Naive thymus-derived CD8-positive, alpha-beta T cell (primary cell): ENCODE measurements at regions not wholly inside any gene's neighbourhood (a gene's known extent, or its start where the extent isn't known, plus 50 kb on each side); places are given as distances from the start of the nearest gene placed in this dataset.

Source experiments
- ATAC-seq, 2 donors: fragments of 150-1000 bp; cut with Tn5 transposase in 1 of 2; sonication (Bioruptor Pico), chemical (Tn5 transposase) in 1 of 2; 1 replicate in 1 of 2; 2 replicates in 1 of 2; pipeline ENCODE4 v1.10.0; 2021; ENCODE audit warnings: mild to moderate bottlenecking in 2 of 2, moderate library complexity in 2 of 2
- POLR2A ChIA-PET: fragments of 350-600 bp; sonication (Branson Sonifier 250); formaldehyde crosslinking; loops from one replicate; lab custom pipeline; 2021; ENCODE audit warnings: antibody characterized with exemption; lab: Charles Lee
- DNase-seq, 10 donors: peaks; one replicate each; pipeline versions ENCODE4 v3.0.0 to v3.0.0-alpha.2; 2020 to 2022
- H3K27ac Mint-ChIP-seq, 10 donors: one replicate each; pipeline ENCODE4 v1.8.0; 2020 to 2022; ENCODE audit warnings: mild to moderate bottlenecking in 10 of 10, mixed read lengths in 10 of 10, moderate library complexity in 4 of 10, inconsistent platforms in 1 of 10
- H3K27me3 Mint-ChIP-seq, 5 donors: one replicate each; pipeline ENCODE4 v1.8.0; 2021 to 2022; ENCODE audit warnings: mixed read lengths in 5 of 5
- H3K36me3 Mint-ChIP-seq, 3 donors: one replicate each; pipeline ENCODE4 v1.8.0; 2020 to 2022; ENCODE audit warnings: mixed read lengths in 3 of 3, mild to moderate bottlenecking in 2 of 3, inconsistent platforms in 1 of 3
- H3K4me1 Mint-ChIP-seq, 4 donors: one replicate each; pipeline ENCODE4 v1.8.0; 2021 to 2022; ENCODE audit warnings: mixed read lengths in 4 of 4
- H3K4me3 Mint-ChIP-seq, 10 donors: one replicate each; pipeline ENCODE4 v1.8.0; 2020 to 2022; ENCODE audit warnings: mild to moderate bottlenecking in 10 of 10, mixed read lengths in 10 of 10, moderate library complexity in 6 of 10, inconsistent platforms in 1 of 10
- H3K9me3 Mint-ChIP-seq, 9 donors: one replicate each; pipeline ENCODE4 v1.8.0; 2020 to 2022; ENCODE audit warnings: mixed read lengths in 9 of 9, mild to moderate bottlenecking in 3 of 9, inconsistent platforms in 1 of 9, moderate library complexity in 1 of 9

- peaks cover 0 to 1% (median 0%) of the 10 kb centered on the region in 5 donors for H3K27me3 Mint-ChIP-seq
- H3K9me3 Mint-ChIP-seq: peaks cover 0 to 10% (median 0%) of the 10 kb centered on the region in 9 donors
- no peak for DNase-seq
- no peaks in the 10 kb centered on the region for H3K4me1 Mint-ChIP-seq
- no peak for ATAC-seq
- H3K27ac Mint-ChIP-seq: no peak overlapping the region
- POLR2A ChIA-PET: no interaction called here
- no peaks in the 10 kb centered on the region for H3K36me3 Mint-ChIP-seq
- H3K4me3 Mint-ChIP-seq: no peak overlapping the region
Measured at GRCh38 chr3:148379763-148380382, 317.8 kb upstream of the AGTR1 start.

- no peak overlapping the region for H3K4me3 Mint-ChIP-seq
- ATAC-seq (no peak), DNase-seq (no peak)
- H3K4me1 Mint-ChIP-seq: no peaks in the 10 kb centered on the region
- no peaks in the 10 kb centered on the region for H3K36me3 Mint-ChIP-seq
- peaks cover 0 to 10% (median 0%) of the 10 kb centered on the region in 9 donors for H3K9me3 Mint-ChIP-seq
- H3K27ac Mint-ChIP-seq: no peak overlapping the region
- POLR2A ChIA-PET: no interaction called here
- H3K27me3 Mint-ChIP-seq: no peaks in the 10 kb centered on the region
Measured at GRCh38 chr3:148381051-148381450, 316.7 kb upstream of the AGTR1 start.

GRCh38 chr3:148389916-148390315 lies 307.8 kb upstream of the AGTR1 start:
- POLR2A ChIA-PET: no interaction called here
- peaks cover 0 to 3% (median 0%) of the 10 kb centered on the region in 5 donors for H3K27me3 Mint-ChIP-seq
- no peak for DNase-seq
- ATAC-seq: no peak
- no peaks in the 10 kb centered on the region for H3K4me1 Mint-ChIP-seq
- no peaks in the 10 kb centered on the region for H3K36me3 Mint-ChIP-seq
- H3K9me3 Mint-ChIP-seq: peaks cover 0 to 25% (median 3%) of the 10 kb centered on the region in 9 donors
- H3K27ac Mint-ChIP-seq: no peak overlapping the region
- H3K4me3 Mint-ChIP-seq: no peak overlapping the region

- ATAC-seq: no peak
- POLR2A ChIA-PET: no interaction called here
- no peak overlapping the region for H3K27ac Mint-ChIP-seq
- no peaks in the 10 kb centered on the region for H3K4me1 Mint-ChIP-seq
- DNase-seq: no peak
- peaks cover 0 to 3% (median 0%) of the 10 kb centered on the region in 5 donors for H3K27me3 Mint-ChIP-seq
- H3K9me3 Mint-ChIP-seq: peaks cover 0 to 21% (median 3%) of the 10 kb centered on the region in 9 donors
- H3K36me3 Mint-ChIP-seq: no peaks in the 10 kb centered on the region
- no peak overlapping the region for H3K4me3 Mint-ChIP-seq
Measured at GRCh38 chr3:148395821-148396220, 301.9 kb upstream of the AGTR1 start.

DNA sequence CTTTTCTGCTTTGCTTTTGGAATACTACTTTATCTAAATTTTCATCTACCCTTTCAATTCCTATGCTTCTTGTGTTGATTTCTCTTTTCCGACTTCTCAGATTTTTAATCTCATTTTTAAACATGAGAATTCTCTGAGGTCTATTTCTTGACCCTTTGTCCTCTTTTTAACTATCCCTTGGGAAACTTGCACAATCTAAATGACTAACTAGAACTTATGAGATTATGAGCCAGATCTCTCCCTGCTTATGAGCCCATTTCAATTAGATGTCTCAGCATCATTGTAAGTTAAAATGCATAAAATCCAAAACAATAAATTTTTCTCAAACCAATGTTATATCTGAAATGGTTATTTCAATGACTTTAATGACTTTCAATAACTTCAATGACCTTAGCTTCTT lies 296.9 kb upstream of the AGTR1 start:
- peaks cover 0 to 9% (median 3%) of the 10 kb centered on the region in 9 donors for H3K9me3 Mint-ChIP-seq
- no peak for DNase-seq
- no peaks in the 10 kb centered on the region for H3K4me1 Mint-ChIP-seq
- POLR2A ChIA-PET: no interaction called here
- no peaks in the 10 kb centered on the region for H3K36me3 Mint-ChIP-seq
- H3K27ac Mint-ChIP-seq: no peak overlapping the region
- no peaks in the 10 kb centered on the region for H3K27me3 Mint-ChIP-seq
- no peak for ATAC-seq
- no peak overlapping the region for H3K4me3 Mint-ChIP-seq

GRCh38 chr3:148408667-148409066 lies 289.0 kb upstream of the AGTR1 start:
- Mint-ChIP-seq H3K36me3 (peaks cover 0 to 5% (median 0%) of the 10 kb centered on the region in 3 donors), H3K9me3 (peaks cover 0 to 14% (median 9%) of the 10 kb centered on the region in 9 donors), H3K4me3 (no peak overlapping the region), H3K4me1 (no peaks in the 10 kb centered on the region), H3K27ac (no peak overlapping the region), H3K27me3 (no peaks in the 10 kb centered on the region)
- DNase-seq (no peak), ATAC-seq (no peak)
- POLR2A ChIA-PET: no interaction called here

- no peak for DNase-seq
- peaks cover 0 to 3% (median 0%) of the 10 kb centered on the region in 5 donors for H3K27me3 Mint-ChIP-seq
- no peak overlapping the region for H3K4me3 Mint-ChIP-seq
- H3K9me3 Mint-ChIP-seq: peaks cover 0 to 5% (median 2%) of the 10 kb centered on the region in 9 donors
- ATAC-seq: no peak
- POLR2A ChIA-PET: no interaction called here
- no peak overlapping the region for H3K27ac Mint-ChIP-seq
- H3K4me1 Mint-ChIP-seq: no peaks in the 10 kb centered on the region
- no peaks in the 10 kb centered on the region for H3K36me3 Mint-ChIP-seq
Measured at GRCh38 chr3:148420242-148420641, 277.5 kb upstream of the AGTR1 start.

DNA sequence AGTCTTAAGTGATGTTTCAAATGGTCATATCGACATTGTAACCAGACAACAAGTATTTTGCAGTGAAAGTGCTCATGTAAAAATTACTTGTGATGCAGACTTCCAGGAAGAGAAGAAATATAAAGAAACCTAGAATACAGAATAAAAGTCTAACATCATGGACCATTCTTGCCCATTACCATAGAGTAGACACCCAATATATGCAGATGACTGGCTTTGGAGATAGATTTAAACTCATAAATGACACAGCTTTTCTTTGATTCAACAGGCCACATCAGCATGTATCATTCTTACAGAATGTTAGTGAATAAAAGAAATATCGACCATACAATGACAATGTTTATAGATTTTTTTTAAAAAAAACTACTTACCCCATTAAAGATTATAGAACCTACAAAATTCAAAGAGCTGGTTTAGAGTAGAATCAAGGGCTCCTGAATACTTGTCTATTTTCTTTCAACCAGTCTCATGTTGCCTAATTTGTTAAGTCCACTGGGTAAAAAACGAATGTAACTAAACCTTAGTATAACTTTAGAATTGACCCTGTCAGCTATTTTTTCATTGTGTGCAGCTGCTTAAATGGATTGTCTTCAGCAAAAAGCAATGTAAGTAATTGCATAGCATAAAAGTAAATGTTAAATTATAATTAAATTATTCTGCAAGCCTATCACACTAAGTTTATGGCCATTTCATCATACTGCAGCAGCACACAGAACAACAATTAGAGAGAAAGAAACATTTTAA lies 268.7 kb upstream of the AGTR1 start:
- DNase-seq (no peak), ATAC-seq (no peak)
- POLR2A ChIA-PET: no interaction called here
- Mint-ChIP-seq H3K36me3 (no peaks in the 10 kb centered on the region), H3K27me3 (no peaks in the 10 kb centered on the region), H3K9me3 (peaks cover 0 to 12% (median 2%) of the 10 kb centered on the region in 9 donors), H3K27ac (no peak overlapping the region), H3K4me3 (no peak overlapping the region), H3K4me1 (no peaks in the 10 kb centered on the region)

DNA sequence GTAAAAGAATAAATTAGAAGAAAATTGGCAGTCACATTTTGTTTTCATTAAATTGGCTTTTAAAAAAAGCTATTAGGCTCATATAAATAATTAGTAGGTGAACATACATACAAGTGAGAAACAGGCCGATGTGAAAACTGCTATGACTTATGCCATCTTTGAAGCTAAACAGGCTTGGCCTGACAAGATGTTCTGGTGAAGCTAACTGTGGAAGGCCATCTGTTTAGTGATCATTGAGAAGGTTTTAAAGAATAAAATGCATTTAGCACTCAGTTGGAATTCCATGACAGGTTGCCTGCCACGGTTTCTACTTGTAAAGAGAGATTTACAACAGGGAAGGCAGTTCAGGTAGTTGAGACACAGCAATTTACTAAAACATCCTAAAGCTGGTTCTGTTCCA lies 264.0 kb upstream of the AGTR1 start:
- Mint-ChIP-seq H3K27me3 (no peaks in the 10 kb centered on the region), H3K4me1 (no peaks in the 10 kb centered on the region), H3K4me3 (no peak overlapping the region), H3K9me3 (peaks cover 0 to 46% (median 2%) of the 10 kb centered on the region in 9 donors), H3K27ac (no peak overlapping the region), H3K36me3 (no peaks in the 10 kb centered on the region)
- DNase-seq (no peak), ATAC-seq (no peak)
- POLR2A ChIA-PET: no interaction called here

DNA sequence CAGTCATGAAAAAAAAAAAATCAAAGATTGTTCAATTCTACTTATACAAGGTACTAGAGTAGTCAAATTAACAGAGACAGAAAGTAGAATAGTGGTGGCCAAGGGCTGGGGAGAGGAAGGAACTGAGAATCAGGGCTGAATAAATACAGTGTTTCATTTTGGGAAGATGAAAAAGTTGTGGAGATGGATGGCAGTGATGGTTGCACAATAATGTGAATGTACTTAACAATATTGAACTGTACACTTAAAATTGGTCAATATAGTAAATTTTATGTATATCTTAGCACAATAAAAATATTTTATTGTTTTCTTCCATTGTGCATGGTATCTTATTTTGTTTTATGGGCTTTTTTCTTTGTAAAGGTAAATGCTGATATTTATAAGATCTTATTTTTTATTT lies 262.2 kb upstream of the AGTR1 start:
- H3K4me3 Mint-ChIP-seq: no peak overlapping the region
- peaks cover 0 to 3% (median 0%) of the 10 kb centered on the region in 5 donors for H3K27me3 Mint-ChIP-seq
- H3K9me3 Mint-ChIP-seq: peaks cover 0 to 46% (median 3%) of the 10 kb centered on the region in 9 donors
- H3K4me1 Mint-ChIP-seq: no peaks in the 10 kb centered on the region
- ATAC-seq: no peak
- POLR2A ChIA-PET: no interaction called here
- no peak overlapping the region for H3K27ac Mint-ChIP-seq
- DNase-seq: no peak
- no peaks in the 10 kb centered on the region for H3K36me3 Mint-ChIP-seq

DNA sequence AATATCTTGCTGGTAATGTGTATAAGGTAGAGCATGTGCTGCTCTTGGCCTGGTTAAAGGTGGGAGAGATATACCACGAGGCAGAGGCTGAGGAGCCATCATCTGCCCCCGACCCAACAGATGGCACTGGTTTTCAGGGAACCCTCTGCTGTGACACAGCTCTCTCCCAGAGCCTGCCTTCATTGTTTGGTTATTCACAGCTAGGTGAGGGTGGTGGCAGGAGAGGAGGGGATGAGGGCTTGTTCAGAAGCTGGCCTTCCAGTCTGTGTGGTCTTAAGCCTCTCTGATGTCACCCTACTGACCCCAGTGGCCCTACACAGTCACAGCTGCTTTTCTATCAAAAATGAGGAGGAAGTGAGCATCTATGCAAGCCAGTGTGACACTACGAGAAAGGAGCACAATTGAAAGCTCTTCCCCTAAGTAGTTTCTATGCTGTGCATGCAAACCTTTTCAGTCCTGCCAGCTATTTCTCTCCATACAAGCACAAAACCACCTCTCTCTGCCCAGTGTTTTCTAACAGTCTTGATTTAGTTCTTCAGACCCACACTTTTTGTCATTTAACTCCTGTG lies 258.4 kb upstream of the AGTR1 start:
- DNase-seq (no peak), ATAC-seq (no peak)
- Mint-ChIP-seq H3K27me3 (peaks cover 0 to 3% (median 0%) of the 10 kb centered on the region in 5 donors), H3K27ac (no peak overlapping the region), H3K4me1 (no peaks in the 10 kb centered on the region), H3K4me3 (no peak overlapping the region), H3K9me3 (peaks cover 0 to 31% (median 5%) of the 10 kb centered on the region in 9 donors), H3K36me3 (no peaks in the 10 kb centered on the region)
- POLR2A ChIA-PET: no interaction called here

GRCh38 chr3:148441191-148441590 lies 256.5 kb upstream of the AGTR1 start:
- no peak for DNase-seq
- no peak for ATAC-seq
- H3K4me3 Mint-ChIP-seq: no peak overlapping the region
- H3K27me3 Mint-ChIP-seq: peaks cover 0 to 3% (median 0%) of the 10 kb centered on the region in 5 donors
- H3K9me3 Mint-ChIP-seq: peaks cover 0 to 14% (median 5%) of the 10 kb centered on the region in 9 donors
- no peaks in the 10 kb centered on the region for H3K4me1 Mint-ChIP-seq
- POLR2A ChIA-PET: no interaction called here
- H3K36me3 Mint-ChIP-seq: no peaks in the 10 kb centered on the region
- no peak overlapping the region for H3K27ac Mint-ChIP-seq

- POLR2A ChIA-PET: no interaction called here
- no peaks in the 10 kb centered on the region for H3K36me3 Mint-ChIP-seq
- H3K27me3 Mint-ChIP-seq: no peaks in the 10 kb centered on the region
Measured at GRCh38 chr3:148450819-148451218, 246.9 kb upstream of the AGTR1 start.

More at GRCh38 chr3:148450819-148451218, 246.9 kb upstream of the AGTR1 start:
- no peak for ATAC-seq
- Mint-ChIP-seq H3K4me3 (no peak overlapping the region), H3K4me1 (no peaks in the 10 kb centered on the region), H3K27ac (no peak overlapping the region), H3K9me3 (peaks cover 0 to 6% (median 0%) of the 10 kb centered on the region in 9 donors)
- no peak for DNase-seq
